ENCODE measurements at regions not wholly inside any gene's neighbourhood (a gene's known extent, or its start where the extent isn't known, plus 50 kb on each side); places are given as distances from the start of the nearest gene placed in this dataset.

DNA sequence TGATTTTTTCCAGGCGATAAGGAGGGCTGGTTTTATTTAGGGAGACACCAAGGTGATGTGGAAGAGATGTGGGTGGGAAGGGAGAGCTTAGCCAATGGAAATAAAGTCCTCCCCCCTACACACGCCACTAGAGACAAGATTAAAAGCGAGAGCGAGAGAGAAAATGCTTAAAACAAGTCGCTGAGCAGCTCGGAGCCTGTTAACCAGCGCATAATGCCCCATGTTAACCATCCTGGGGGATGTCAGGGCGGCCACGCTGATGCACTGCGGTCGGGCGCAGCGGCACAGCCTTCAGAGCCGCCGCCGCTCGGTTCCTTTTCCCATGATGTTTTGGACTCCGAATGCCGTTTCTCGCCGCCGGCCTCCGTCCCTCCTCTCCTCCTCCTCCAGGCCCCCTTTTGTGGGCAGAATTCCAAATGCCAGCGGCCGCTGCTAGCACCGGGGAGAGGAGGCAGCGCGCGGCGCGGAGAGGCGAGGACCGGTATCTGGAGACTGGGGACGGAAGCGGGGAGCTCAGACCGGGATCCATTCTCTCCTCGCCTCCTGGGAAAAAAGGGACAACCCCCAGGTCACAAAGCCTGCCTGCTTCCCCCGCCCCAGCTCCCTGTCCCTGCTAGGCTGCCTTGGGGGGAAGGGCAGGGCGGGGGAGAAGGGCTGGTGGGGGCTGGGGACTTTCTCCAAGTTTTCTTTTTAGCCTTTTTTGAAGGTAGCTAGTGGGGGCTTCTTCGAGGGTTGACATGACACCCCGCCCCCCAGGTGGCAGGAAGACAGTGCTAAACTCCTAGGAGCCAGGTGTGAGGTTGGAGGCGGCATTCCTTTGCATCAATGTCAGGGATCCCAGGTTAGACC lies 98.1 kb upstream of the CCL2 start:
- DNase-seq, result no peak

GRCh38 chr17:34161690-34162089 lies 93.4 kb upstream of the CCL2 start:
- no peak for DNase-seq

- DNase-seq, result no peak
Observed at GRCh38 chr17:34163123-34163522, 92.0 kb upstream of the CCL2 start.

GRCh38 chr17:34163646-34164045 lies 91.4 kb upstream of the CCL2 start:
- no peak for DNase-seq

- DNase-seq, result no peak
Observed at GRCh38 chr17:34164837-34165236, 90.2 kb upstream of the CCL2 start.

GRCh38 chr17:34166352-34166751 lies 88.7 kb upstream of the CCL2 start:
- DNase-seq, result no peak

- no peak for DNase-seq
Observed at GRCh38 chr17:34167354-34167753, 87.7 kb upstream of the CCL2 start.

- no peak for DNase-seq
Observed at GRCh38 chr17:34168989-34169388, 86.1 kb upstream of the CCL2 start.

DNA sequence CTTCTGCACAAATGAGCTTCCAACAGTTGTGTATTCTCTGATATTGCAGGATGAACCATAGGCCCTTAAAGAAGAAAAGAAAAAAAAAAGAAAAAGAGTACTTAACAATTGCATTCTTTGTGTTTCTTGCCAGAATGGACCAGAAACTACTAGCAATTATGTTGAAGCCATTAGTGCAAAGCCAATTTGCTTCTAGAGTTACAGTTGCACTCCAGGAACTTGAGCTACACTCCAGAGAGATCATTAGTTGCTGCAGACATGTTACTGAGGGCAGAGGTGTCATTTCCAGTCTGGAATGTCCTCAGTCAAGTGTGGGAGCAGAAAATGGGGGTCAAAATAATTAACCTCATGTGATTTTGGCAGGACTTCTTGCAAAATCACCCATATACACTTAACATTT lies 85.6 kb upstream of the CCL2 start:
- DNase-seq, result no peak

- peak; percentile 4 for DNase-seq
Observed at GRCh38 chr17:34171245-34171818, 83.8 kb upstream of the CCL2 start.

DNA sequence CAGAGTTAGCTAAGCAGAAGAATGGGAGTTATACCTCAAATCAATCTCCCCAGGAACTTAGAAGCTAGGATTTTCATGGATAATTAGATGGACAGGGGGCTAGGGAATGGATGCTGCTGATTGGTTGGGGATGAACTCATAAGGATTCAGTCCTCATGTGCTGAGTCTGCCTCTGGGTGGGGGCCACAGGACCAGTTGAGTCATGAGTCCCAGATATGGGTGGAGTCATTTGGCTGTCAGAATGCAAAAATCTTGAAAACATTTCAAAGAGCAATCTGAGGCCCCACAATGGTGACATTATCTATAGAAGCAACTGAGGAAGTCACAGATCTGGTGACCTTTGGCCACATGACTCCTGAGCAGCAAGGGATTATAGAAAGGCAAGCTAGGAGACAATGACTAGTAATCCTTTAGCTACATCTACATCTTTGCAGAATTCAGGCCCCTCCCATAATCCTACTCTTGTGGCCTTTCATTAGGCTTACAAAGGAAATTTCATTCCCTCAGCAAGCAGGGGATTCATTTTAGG lies 82.6 kb upstream of the CCL2 start:
- DNase-seq, result no peak

GRCh38 chr17:34173241-34173640 lies 81.8 kb upstream of the CCL2 start:
- DNase-seq, result no peak

GRCh38 chr17:34174496-34174895 lies 80.6 kb upstream of the CCL2 start:
- no peak for DNase-seq

- DNase-seq, result no peak
Observed at GRCh38 chr17:34176440-34176839, 78.6 kb upstream of the CCL2 start.

DNA sequence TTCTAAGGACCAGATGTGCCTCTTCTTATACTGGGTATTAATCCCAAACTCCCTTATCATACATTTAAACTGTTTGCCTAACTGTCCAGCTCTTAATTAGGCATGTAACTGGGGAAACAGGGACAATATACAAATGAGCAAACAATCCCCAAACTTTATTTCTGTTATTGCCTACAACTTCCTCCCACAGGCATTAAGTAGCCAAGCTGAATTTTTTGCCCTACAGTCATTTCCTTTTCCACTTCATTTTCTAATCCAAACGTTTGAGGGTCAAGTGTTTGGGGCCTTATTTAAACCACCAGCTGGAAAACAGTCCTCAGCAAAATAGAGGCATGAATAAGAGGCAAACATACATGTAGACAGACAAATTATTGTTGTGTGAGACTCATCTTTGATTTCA lies 77.4 kb upstream of the CCL2 start:
- DNase-seq, result no peak

- no peak for DNase-seq
Observed at GRCh38 chr17:34178092-34178491, 77.0 kb upstream of the CCL2 start.

DNA sequence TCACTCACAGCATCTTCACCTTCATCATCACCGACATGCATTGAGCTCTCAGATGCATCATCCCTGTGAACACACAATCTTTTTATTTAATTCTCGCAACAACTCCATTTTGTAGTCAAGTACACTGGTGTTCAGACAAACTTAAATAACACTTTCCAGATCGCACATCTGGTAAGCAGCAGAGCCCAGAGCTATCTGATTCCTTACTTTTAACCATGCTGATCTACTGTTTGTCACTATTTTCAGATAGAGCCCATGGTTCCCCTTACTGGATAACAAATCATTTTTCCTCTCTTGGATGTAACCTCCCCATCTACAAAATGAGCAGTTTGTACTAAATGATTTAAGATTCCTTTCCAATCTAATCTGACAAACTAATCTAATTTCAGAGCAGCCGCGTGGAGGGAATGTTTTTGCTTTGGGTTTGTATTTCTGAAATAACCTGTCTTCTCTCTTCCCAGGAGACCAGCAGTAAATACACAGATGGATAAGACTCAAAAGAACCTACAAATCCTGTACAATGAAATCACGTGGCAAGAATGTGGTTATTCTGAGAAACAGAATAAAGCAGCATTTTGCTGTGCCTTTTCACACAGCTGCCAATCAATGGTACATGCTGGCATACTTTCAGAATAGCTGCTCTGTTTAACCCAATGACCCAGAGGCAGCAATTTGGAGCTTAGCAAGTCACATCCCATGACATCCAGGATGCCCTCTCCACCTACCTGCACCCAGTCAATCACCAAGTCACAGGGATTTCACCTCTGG lies 72.9 kb upstream of the CCL2 start:
- DNase-seq, result no peak

GRCh38 chr17:34195987-34196386 lies 59.1 kb upstream of the CCL2 start:
- no peak for DNase-seq

DNA sequence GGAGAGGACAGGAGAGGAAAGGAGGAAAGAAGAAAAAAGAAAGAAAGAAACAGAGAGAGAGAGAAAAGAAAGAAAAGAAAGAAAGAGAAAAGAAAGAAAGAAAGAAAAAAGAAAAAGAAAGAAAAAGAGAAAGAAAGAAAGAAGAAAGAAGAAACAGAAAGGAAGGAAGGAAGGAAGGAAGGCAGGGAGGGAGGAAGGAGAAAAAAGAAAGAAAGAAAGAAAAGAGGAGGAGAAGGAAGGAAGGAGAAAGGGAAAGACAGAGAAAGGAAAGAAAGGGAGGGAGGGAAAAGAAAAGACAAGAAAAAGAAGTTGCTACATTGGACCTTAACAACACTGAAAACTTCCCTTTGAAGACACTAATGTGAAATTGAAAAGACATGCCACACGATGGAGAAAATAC lies 56.6 kb upstream of the CCL2 start:
- DNase-seq, result no peak

GRCh38 chr17:34199454-34199853 lies 55.6 kb upstream of the CCL2 start:
- no peak for DNase-seq

GRCh38 chr17:34199932-34200534 lies 55.1 kb upstream of the CCL2 start:
- peak; percentile 58 for DNase-seq

GRCh38 chr17:34201225-34201624 lies 53.9 kb upstream of the CCL2 start:
- DNase-seq, result no peak

DNA sequence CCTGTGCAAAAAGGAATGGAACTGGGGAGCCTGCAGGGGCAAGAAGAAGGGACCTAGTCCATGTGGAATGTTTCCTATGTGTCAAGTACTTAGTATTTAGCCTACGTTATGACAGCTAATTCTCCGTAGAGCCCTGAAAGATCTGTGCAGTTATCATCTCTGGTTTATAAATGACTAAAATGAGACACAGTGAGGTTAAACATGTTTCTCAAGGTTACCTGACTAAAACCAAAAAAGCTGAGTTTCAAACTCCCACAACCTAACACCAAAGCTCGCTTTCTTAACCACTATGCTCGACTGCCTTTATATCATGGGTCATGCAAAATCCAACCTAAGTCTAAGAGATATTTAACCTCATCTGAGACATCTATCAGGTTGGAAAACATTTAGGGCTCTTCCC lies 53.3 kb upstream of the CCL2 start:
- DNase-seq, result no peak
